Osteoblast (primary cell): ENCODE measurements at regions not wholly inside any gene's neighbourhood (a gene's known extent, or its start where the extent isn't known, plus 50 kb on each side); places are given as distances from the start of the nearest gene placed in this dataset.

Source experiments
- DNase-seq: peaks from one replicate; pipeline ENCODE4 v3.0.0; 2011; ENCODE audit warnings: low spot score, mixed read lengths; ENCODE audit not compliant: insufficient read length; ENCODE audit errors: missing footprints
- H2AFZ ChIP-seq: 2 replicates; pipeline ENCODE4 v1.6.0; 2011; ENCODE audit warnings: mild to moderate bottlenecking, low read length
- H3K27ac ChIP-seq: 2 replicates; pipeline ENCODE4 v1.5.1; 2011; ENCODE audit warnings: mild to moderate bottlenecking, low read depth, low read length, moderate library complexity
- H3K27me3 ChIP-seq: 2 replicates; pipeline ENCODE4 v1.6.0; 2012; ENCODE audit warnings: mild to moderate bottlenecking, control low read depth, inconsistent platforms, low read length, moderate library complexity; ENCODE audit not compliant: insufficient read depth
- H3K36me3 ChIP-seq: 2 replicates; pipeline ENCODE4 v1.5.1; 2011; ENCODE audit warnings: mild to moderate bottlenecking, low read length, control low read depth, moderate library complexity; ENCODE audit not compliant: insufficient read depth
- H3K4me1 ChIP-seq: 2 replicates; pipeline ENCODE4 v1.5.1; 2011; ENCODE audit warnings: mild to moderate bottlenecking, low read length, control low read depth, moderate library complexity; ENCODE audit not compliant: insufficient read depth
- H3K4me2 ChIP-seq: 2 replicates; pipeline ENCODE4 v1.6.0; 2011; ENCODE audit warnings: mild to moderate bottlenecking, low read length; ENCODE audit not compliant: insufficient read depth
- H3K4me3 ChIP-seq: fragments of 200-600 bp; sonication (generic); 3 replicates; pipeline ENCODE4 v1.5.1; 2012; ENCODE audit warnings: mild to moderate bottlenecking, low read length, inconsistent platforms; ENCODE audit not compliant: insufficient read depth
- H3K79me2 ChIP-seq: 2 replicates; pipeline ENCODE4 v1.6.0; 2012; ENCODE audit warnings: mild to moderate bottlenecking, low read length, control low read depth, inconsistent platforms; ENCODE audit not compliant: insufficient read depth
- H3K9me3 ChIP-seq: 2 replicates; pipeline ENCODE4 v1.5.1; 2011; ENCODE audit warnings: low read depth, low read length, control low read depth
- H4K20me1 ChIP-seq: 2 replicates; pipeline ENCODE4 v1.6.0; 2012; ENCODE audit warnings: mild to moderate bottlenecking, low read length, control low read depth; ENCODE audit not compliant: insufficient read depth
- TF ChIP-seq, protein P1 (sequence below): IDR thresholded peaks from 2 replicates; pipeline ENCODE4 v1.5.1; 2011; ENCODE audit warnings: mild to moderate bottlenecking, low read depth, low read length, moderate library complexity; ENCODE audit errors: extremely low read depth

DNA sequence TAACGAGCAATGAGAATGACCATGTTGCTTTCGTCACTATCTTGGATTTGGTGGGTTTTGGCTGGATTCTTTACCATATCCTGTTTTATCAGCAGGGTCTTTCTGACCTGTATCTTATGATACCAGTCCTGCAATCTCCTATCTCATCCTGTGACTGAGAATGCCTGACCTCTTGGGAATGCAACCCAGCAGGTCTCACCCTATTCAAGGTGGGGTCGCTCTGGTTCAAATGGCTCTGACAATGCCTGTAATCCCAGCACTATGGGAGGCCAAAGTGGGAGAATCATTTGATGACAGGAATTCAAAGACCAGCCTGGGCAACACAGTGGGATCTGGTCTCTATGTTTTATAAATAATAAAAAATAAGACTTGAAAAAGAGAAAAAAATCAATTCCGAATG lies 173.5 kb downstream of the ACTR3 start:
- no peak for DNase-seq
- TF ChIP-seq, protein P1, sequence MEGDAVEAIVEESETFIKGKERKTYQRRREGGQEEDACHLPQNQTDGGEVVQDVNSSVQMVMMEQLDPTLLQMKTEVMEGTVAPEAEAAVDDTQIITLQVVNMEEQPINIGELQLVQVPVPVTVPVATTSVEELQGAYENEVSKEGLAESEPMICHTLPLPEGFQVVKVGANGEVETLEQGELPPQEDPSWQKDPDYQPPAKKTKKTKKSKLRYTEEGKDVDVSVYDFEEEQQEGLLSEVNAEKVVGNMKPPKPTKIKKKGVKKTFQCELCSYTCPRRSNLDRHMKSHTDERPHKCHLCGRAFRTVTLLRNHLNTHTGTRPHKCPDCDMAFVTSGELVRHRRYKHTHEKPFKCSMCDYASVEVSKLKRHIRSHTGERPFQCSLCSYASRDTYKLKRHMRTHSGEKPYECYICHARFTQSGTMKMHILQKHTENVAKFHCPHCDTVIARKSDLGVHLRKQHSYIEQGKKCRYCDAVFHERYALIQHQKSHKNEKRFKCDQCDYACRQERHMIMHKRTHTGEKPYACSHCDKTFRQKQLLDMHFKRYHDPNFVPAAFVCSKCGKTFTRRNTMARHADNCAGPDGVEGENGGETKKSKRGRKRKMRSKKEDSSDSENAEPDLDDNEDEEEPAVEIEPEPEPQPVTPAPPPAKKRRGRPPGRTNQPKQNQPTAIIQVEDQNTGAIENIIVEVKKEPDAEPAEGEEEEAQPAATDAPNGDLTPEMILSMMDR, result no peak
- no peaks in the 10 kb centered on the region for H3K36me3 ChIP-seq

DNA sequence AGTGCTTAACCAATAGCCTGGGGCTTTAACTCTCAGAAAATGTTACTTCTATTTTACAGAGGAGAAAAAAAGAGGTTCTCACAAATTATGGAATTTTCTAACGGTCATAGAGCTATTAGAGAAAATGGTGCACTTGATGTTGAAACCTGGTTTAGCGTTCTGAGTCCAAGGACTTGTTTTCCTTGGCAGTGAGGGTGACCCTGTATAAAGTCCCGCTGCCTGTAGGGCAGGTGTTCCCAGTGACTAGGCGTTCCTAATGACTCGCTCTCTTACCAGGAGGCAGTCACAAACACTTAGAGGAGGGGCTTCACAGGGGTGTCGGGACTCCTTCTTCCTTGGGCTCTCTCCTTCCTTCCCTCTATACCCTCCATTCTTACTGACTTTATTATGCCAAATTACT lies 175.8 kb downstream of the ACTR3 start:
- no peak overlapping the region for H3K4me3 ChIP-seq
- no peaks in the 10 kb centered on the region for H3K36me3 ChIP-seq
- no peaks in the 10 kb centered on the region for H3K27me3 ChIP-seq
- no peaks in the 10 kb centered on the region for H4K20me1 ChIP-seq
- DNase-seq, result no peak
- TF ChIP-seq, protein P1, result no peak
- H3K4me2 ChIP-seq, result no peak overlapping the region
- no peak overlapping the region for H3K27ac ChIP-seq
- no peaks in the 10 kb centered on the region for H3K4me1 ChIP-seq
- no peaks in the 10 kb centered on the region for H3K9me3 ChIP-seq
- H3K79me2 ChIP-seq, result no peaks in the 10 kb centered on the region
- no peak overlapping the region for H2AFZ ChIP-seq

More for the DNA sequence above, 173.5 kb downstream of the ACTR3 start:
- no peaks in the 10 kb centered on the region for H3K9me3 ChIP-seq
- H3K4me3 ChIP-seq, result no peak overlapping the region
- H4K20me1 ChIP-seq, result no peaks in the 10 kb centered on the region
- H3K79me2 ChIP-seq, result no peaks in the 10 kb centered on the region
- no peak overlapping the region for H3K4me2 ChIP-seq
- no peak overlapping the region for H2AFZ ChIP-seq
- H3K27me3 ChIP-seq, result no peaks in the 10 kb centered on the region
- H3K4me1 ChIP-seq, result no peaks in the 10 kb centered on the region
- H3K27ac ChIP-seq, result no peak overlapping the region

DNA sequence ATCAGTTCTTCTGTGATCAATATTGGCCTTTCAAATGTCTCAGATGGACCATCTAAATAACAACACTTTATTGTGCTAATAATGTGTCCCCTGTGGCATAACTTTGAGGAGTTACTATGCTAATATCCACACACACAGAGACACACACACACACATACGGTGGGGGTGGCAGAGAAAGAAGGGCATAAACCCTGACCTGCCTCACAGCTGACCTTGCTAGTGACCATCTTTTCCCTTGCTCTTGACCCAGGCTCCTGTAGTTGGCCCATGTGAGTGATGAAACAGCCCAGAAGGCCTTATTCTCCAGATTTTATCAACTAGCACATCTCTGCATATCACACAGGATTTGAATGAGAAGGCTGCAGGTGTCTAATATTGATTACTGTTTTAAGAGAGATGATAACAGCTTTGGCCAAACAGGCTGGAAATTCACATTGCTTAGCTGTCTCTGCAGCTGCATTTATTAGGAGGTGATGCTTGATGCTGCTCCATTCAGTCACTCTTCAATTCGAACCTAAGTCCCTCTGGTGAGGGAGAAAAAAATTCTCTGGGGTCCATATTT lies 176.4 kb downstream of the ACTR3 start:
- TF ChIP-seq, protein P1, result no peak
- no peaks in the 10 kb centered on the region for H3K4me1 ChIP-seq
- no peak overlapping the region for H3K4me2 ChIP-seq
- no peak overlapping the region for H3K4me3 ChIP-seq
- DNase-seq, result no peak
- no peak overlapping the region for H3K27ac ChIP-seq
- no peaks in the 10 kb centered on the region for H4K20me1 ChIP-seq
- no peaks in the 10 kb centered on the region for H3K9me3 ChIP-seq
- no peaks in the 10 kb centered on the region for H3K36me3 ChIP-seq
- no peaks in the 10 kb centered on the region for H3K79me2 ChIP-seq
- H3K27me3 ChIP-seq, result no peaks in the 10 kb centered on the region
- no peak overlapping the region for H2AFZ ChIP-seq

DNA sequence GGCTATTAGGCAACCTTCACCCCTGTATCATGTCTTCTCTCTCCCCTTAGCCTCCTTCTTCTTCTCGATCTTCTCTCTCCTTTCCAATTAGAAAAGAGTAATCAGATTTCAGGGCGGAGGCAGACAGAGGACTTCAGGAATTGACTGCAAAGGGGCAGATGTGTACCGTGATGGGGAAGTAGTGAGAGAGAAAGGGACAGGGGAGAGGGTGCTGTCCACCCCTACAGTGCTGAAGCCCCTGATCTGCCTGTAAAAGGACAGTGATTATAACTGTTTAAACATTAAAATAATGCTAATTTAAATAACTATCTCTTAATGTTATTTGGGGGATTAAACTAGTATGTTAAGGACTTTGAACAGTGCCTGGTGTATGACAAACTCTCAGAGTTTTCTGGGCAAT lies 178.5 kb downstream of the ACTR3 start:
- no peak for DNase-seq
- no peaks in the 10 kb centered on the region for H3K27me3 ChIP-seq
- no peak overlapping the region for H3K4me2 ChIP-seq

More for the DNA sequence above, 178.5 kb downstream of the ACTR3 start:
- Histone ChIP-seq H3K36me3 (no peaks in the 10 kb centered on the region), H2AFZ (no peak overlapping the region), H3K79me2 (no peaks in the 10 kb centered on the region), H3K4me3 (no peak overlapping the region), H3K27ac (no peak overlapping the region), H4K20me1 (no peaks in the 10 kb centered on the region), H3K9me3 (no peaks in the 10 kb centered on the region), H3K4me1 (no peaks in the 10 kb centered on the region)
- TF ChIP-seq, protein P1, result no peak
